ENCODE measurements at regions not wholly inside any gene's neighbourhood (a gene's known extent, or its start where the extent isn't known, plus 50 kb on each side); places are given as distances from the start of the nearest gene placed in this dataset.

GRCh38 chr14:71437870-71438269 lies 494.4 kb upstream of the RGS6 start:
- no peak overlapping the region for H3K27ac ChIP-seq

GRCh38 chr14:71438684-71439083 lies 493.5 kb upstream of the RGS6 start:
- Histone ChIP-seq H3K4me3 (no peak overlapping the region), H3K4me1 (peaks cover 0 to 59% (median 26%) of the 10 kb centered on the region in 4 donors), H3K27me3 (no peaks in the 10 kb centered on the region), H3K36me3 (no peaks in the 10 kb centered on the region), H3K27ac (peak overlapping the region; percentile 57 to 78), H3K9me3 (no peaks in the 10 kb centered on the region)
- peak in 1 of 2 donors; percentile 69 for DNase-seq
- no peak for TF ChIP-seq CTCF (IDR thresholded peaks at IDR 0.05)
- intact Hi-C loops (cut with DNase I; ENCODE audit: low total_unique reads), result no loop called here

More at GRCh38 chr14:71437870-71438269, 494.4 kb upstream of the RGS6 start:
- no peaks in the 10 kb centered on the region for H3K9me3 ChIP-seq
- TF ChIP-seq CTCF (IDR thresholded peaks at IDR 0.05), result no peak
- no peaks in the 10 kb centered on the region for H3K27me3 ChIP-seq
- no peak for DNase-seq
- no peaks in the 10 kb centered on the region for H3K36me3 ChIP-seq
- intact Hi-C loops (cut with DNase I; ENCODE audit: low total_unique reads), result no loop called here
- H3K4me3 ChIP-seq, result no peak overlapping the region
- peaks cover 0 to 50% (median 26%) of the 10 kb centered on the region in 4 donors for H3K4me1 ChIP-seq

- Histone ChIP-seq H3K27me3 (no peaks in the 10 kb centered on the region), H3K4me1 (peaks cover 0 to 81% (median 34%) of the 10 kb centered on the region in 4 donors), H3K27ac (peak overlapping the region; percentile 57 to 78), H3K36me3 (no peaks in the 10 kb centered on the region), H3K9me3 (no peaks in the 10 kb centered on the region), H3K4me3 (no peak overlapping the region)
- TF ChIP-seq CTCF (IDR thresholded peaks at IDR 0.05), result no peak
- DNase-seq, result no peak
- intact Hi-C loops (cut with DNase I; ENCODE audit: low total_unique reads), result no loop called here
These were observed 491.1 kb upstream of the RGS6 start for GRCh38 chr14:71441126-71441525.

- TF ChIP-seq CTCF (IDR thresholded peaks at IDR 0.05), result no peak
- Histone ChIP-seq H3K9me3 (no peaks in the 10 kb centered on the region), H3K27me3 (no peaks in the 10 kb centered on the region), H3K36me3 (no peaks in the 10 kb centered on the region), H3K4me1 (peaks cover 0 to 77% (median 29%) of the 10 kb centered on the region in 4 donors), H3K27ac (peak overlapping the region; percentile 40 to 49), H3K4me3 (no peak overlapping the region)
- DNase-seq, result no peak
- intact Hi-C loops (cut with DNase I; ENCODE audit: low total_unique reads), result no loop called here
These were observed 488.0 kb upstream of the RGS6 start for GRCh38 chr14:71444030-71444822.

- Histone ChIP-seq H3K4me1 (peaks cover 0 to 39% (median 17%) of the 10 kb centered on the region in 4 donors), H3K27ac (peak overlapping the region in 1 of 2 donors; percentile 10), H3K4me3 (no peak overlapping the region), H3K36me3 (no peaks in the 10 kb centered on the region), H3K27me3 (no peaks in the 10 kb centered on the region), H3K9me3 (no peaks in the 10 kb centered on the region)
- TF ChIP-seq CTCF (IDR thresholded peaks at IDR 0.05), result no peak
- intact Hi-C loops (cut with DNase I; ENCODE audit: low total_unique reads), result no loop called here
- DNase-seq, result no peak
These were observed 483.6 kb upstream of the RGS6 start for GRCh38 chr14:71448431-71449315.

All from tibial artery (tissue), 4 donors.